DOHH2 (cell line): ENCODE measurements at regions not wholly inside any gene's neighbourhood (a gene's known extent, or its start where the extent isn't known, plus 50 kb on each side); places are given as distances from the start of the nearest gene placed in this dataset.

Experiments used
- H3F3A ChIP-seq: fragments of 200-600 bp; sonication (generic), shearing (Covaris generic); 2 replicates; pipeline ENCODE4 v1.6.0; 2016; ENCODE audit warnings: antibody characterized with exemption, mild to moderate bottlenecking; ENCODE audit not compliant: control insufficient read depth, insufficient read depth
- H3K27ac ChIP-seq: fragments of 200-600 bp; sonication (generic); 2 replicates; pipeline ENCODE4 v1.5.1; 2014; ENCODE audit warnings: low read depth, mild to moderate bottlenecking, low read length, moderate library complexity
- H3K27me3 ChIP-seq: fragments of 200-600 bp; sonication (generic); 2 replicates; pipeline ENCODE4 v1.6.1; 2014; ENCODE audit warnings: mild to moderate bottlenecking, low read length, mixed read lengths; ENCODE audit not compliant: control insufficient read depth
- H3K36me3 ChIP-seq: fragments of 200-600 bp; sonication (generic); 2 replicates; pipeline ENCODE4 v1.6.1; 2014; ENCODE audit warnings: mild to moderate bottlenecking, low read length, moderate library complexity, mixed read lengths; ENCODE audit not compliant: control insufficient read depth
- H3K4me1 ChIP-seq: fragments of 200-600 bp; sonication (generic); 2 replicates; pipeline ENCODE4 v1.6.1; 2014; ENCODE audit warnings: mild to moderate bottlenecking, low read length, mixed read lengths; ENCODE audit not compliant: control insufficient read depth
- H3K4me2 ChIP-seq: fragments of 200-600 bp; sonication (generic); 2 replicates; pipeline ENCODE4 v1.6.0; 2014; ENCODE audit warnings: mild to moderate bottlenecking, low read length, moderate library complexity
- H3K4me3 ChIP-seq: fragments of 200-600 bp; sonication (generic); 2 replicates; pipeline ENCODE4 v1.5.1; 2014; ENCODE audit warnings: mild to moderate bottlenecking, low read length, mixed read lengths
- H3K79me2 ChIP-seq: fragments of 200-600 bp; sonication (generic); 2 replicates; pipeline ENCODE4 v1.6.1; 2014; ENCODE audit warnings: mild to moderate bottlenecking, low read length, mixed read lengths; ENCODE audit not compliant: control insufficient read depth
- H3K9me2 ChIP-seq: fragments of 200-600 bp; sonication (generic); replicated peaks from 2 replicates; pipeline ENCODE4 v1.6.1; 2014; ENCODE audit warnings: mild to moderate bottlenecking, low read length, mixed read lengths; ENCODE audit not compliant: control insufficient read depth
- H3K9me3 ChIP-seq: fragments of 200-600 bp; sonication (generic); 2 replicates; pipeline ENCODE4 v1.6.1; 2014; ENCODE audit warnings: antibody characterized with exemption, low read length, mixed read lengths; ENCODE audit not compliant: control insufficient read depth, insufficient read depth
- H4K20me1 ChIP-seq: fragments of 200-600 bp; sonication (generic); 2 replicates; pipeline ENCODE4 v1.6.0; 2014; ENCODE audit warnings: low read depth, mild to moderate bottlenecking, antibody characterized with exemption, low read length, moderate library complexity; ENCODE audit not compliant: control insufficient read depth, insufficient read depth
- EZH2phosphoT487 ChIP-seq: fragments of 200-600 bp; sonication (generic); IDR thresholded peaks from 2 replicates; pipeline ENCODE4 v1.6.1; 2017; ENCODE audit warnings: borderline replicate concordance, mild to moderate bottlenecking, antibody characterized with exemption, low read length, moderate library complexity, mixed read lengths
- TF ChIP-seq, protein P1 (sequence below): fragments of 200-600 bp; sonication (generic); IDR thresholded peaks from one replicate; pipeline ENCODE4 v1.5.1; 2014; ENCODE audit warnings: antibody characterized with exemption, mild to moderate bottlenecking, low read depth, low read length; ENCODE audit not compliant: poor library complexity, severe bottlenecking

DNA sequence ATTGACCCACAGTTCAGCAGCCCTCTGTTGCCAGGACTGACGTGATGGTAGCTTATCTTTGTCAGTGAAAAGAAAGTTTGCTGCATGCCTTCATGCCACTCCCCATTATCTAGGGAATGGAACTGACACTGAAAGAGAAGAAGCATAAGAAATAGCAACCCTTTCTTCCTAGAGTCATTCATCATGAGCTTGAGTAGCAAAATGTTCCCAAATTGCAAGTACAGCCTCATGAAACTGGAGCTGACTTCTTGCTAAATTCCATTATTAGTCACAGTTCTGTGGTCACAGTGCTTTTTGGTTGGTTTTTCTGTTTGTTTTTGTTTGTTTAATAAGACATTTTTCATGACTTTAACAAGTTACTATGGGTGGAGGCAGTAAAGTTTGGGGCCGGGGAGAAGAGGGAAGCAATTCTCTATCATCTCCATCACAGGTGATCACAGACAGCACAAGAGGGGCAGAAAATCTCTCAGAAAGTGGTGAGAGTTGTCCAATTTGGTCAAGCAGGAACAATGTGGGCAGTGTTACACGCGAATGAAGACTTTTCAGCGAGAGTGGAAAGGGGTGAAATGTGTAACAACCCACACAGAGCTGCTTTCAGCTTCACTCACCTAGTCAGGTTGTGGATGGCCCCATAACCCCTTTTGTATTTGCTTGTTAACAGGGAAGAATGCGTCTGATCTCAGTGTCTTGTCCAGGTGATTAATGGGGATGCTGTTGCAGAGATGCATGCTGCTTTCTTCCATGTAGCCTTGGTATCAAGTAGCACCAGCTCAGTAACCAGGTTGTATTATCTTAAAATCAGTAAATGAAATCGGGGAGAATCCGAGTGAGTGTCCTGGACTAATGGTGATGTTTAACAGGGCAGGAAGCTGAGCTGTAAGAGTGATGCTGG lies 440.4 kb downstream of the DMRT2 start:
- Histone ChIP-seq H3K9me2 (no peaks in the 10 kb centered on the region), H3K4me2 (no peak overlapping the region), H3K9me3 (no peaks in the 10 kb centered on the region), H3K4me1 (no peaks in the 10 kb centered on the region), H4K20me1 (no peaks in the 10 kb centered on the region), H3K27ac (no peak overlapping the region), H3K36me3 (no peaks in the 10 kb centered on the region), H3F3A (no peaks in the 10 kb centered on the region), H3K27me3 (peaks cover 2% of the 10 kb centered on the region; the same call in 1 of the 2 replicates), H3K79me2 (no peaks in the 10 kb centered on the region), H3K4me3 (no peak overlapping the region)
- TF ChIP-seq, protein P1, sequence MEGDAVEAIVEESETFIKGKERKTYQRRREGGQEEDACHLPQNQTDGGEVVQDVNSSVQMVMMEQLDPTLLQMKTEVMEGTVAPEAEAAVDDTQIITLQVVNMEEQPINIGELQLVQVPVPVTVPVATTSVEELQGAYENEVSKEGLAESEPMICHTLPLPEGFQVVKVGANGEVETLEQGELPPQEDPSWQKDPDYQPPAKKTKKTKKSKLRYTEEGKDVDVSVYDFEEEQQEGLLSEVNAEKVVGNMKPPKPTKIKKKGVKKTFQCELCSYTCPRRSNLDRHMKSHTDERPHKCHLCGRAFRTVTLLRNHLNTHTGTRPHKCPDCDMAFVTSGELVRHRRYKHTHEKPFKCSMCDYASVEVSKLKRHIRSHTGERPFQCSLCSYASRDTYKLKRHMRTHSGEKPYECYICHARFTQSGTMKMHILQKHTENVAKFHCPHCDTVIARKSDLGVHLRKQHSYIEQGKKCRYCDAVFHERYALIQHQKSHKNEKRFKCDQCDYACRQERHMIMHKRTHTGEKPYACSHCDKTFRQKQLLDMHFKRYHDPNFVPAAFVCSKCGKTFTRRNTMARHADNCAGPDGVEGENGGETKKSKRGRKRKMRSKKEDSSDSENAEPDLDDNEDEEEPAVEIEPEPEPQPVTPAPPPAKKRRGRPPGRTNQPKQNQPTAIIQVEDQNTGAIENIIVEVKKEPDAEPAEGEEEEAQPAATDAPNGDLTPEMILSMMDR = no peak
- TF ChIP-seq EZH2phosphoT487 = no peak

- Histone ChIP-seq H3K36me3 (no peaks in the 10 kb centered on the region), H4K20me1 (no peaks in the 10 kb centered on the region), H3K9me2 (no peaks in the 10 kb centered on the region), H3K27me3 (peaks cover 2% of the 10 kb centered on the region; the same call in 1 of the 2 replicates), H3K79me2 (no peaks in the 10 kb centered on the region), H3K4me3 (no peak overlapping the region), H3K4me1 (no peaks in the 10 kb centered on the region), H3K27ac (no peak overlapping the region), H3K4me2 (no peak overlapping the region), H3K9me3 (no peaks in the 10 kb centered on the region), H3F3A (no peaks in the 10 kb centered on the region)
- TF ChIP-seq EZH2phosphoT487 = no peak
- TF ChIP-seq, protein P1 = no peak
Observed at GRCh38 chr9:1492156-1492555, 442.0 kb downstream of the DMRT2 start.

GRCh38 chr9:1495282-1496030 lies 445.3 kb downstream of the DMRT2 start:
- TF ChIP-seq, protein P1 = no peak
- no peak for TF ChIP-seq EZH2phosphoT487
- Histone ChIP-seq H3F3A (no peaks in the 10 kb centered on the region), H3K9me2 (no peaks in the 10 kb centered on the region), H3K27ac (no peak overlapping the region), H3K4me2 (no peak overlapping the region), H3K36me3 (no peaks in the 10 kb centered on the region), H3K4me3 (no peak overlapping the region), H3K4me1 (no peaks in the 10 kb centered on the region), H3K9me3 (no peaks in the 10 kb centered on the region), H3K79me2 (no peaks in the 10 kb centered on the region), H3K27me3 (peaks cover under 1% of the 10 kb centered on the region), H4K20me1 (no peaks in the 10 kb centered on the region)
